Sigmoid colon (tissue), 6 donors: ENCODE measurements at regions not wholly inside any gene's neighbourhood (a gene's known extent, or its start where the extent isn't known, plus 50 kb on each side); places are given as distances from the start of the nearest gene placed in this dataset.

Experiments
- DNase-seq: peaks from one replicate; pipeline ENCODE4 v3.0.0-alpha.2; 2019
- H3K27ac ChIP-seq, 4 donors: fragments of 200-600 bp; sonication (generic); one replicate each; pipeline ENCODE4 v1.5.1; 2016 to 2019; ENCODE audit warnings: mild to moderate bottlenecking in 1 of 4
- H3K27me3 ChIP-seq, 3 donors: fragments of 200-600 bp; sonication (generic); one replicate each; pipeline ENCODE4 v1.5.1; 2019; ENCODE audit warnings: mild to moderate bottlenecking in 1 of 3
- H3K36me3 ChIP-seq, 4 donors: fragments of 200-600 bp; sonication (generic); one replicate each; pipeline ENCODE4 v1.5.1; 2016 to 2019
- H3K4me1 ChIP-seq, 4 donors: fragments of 200-600 bp; sonication (generic); one replicate each; pipeline ENCODE4 v1.5.1; 2017 to 2019
- H3K4me3 ChIP-seq, 4 donors: fragments of 200-600 bp; sonication (generic); one replicate each; pipeline ENCODE4 v1.5.1; 2017 to 2019; ENCODE audit warnings: mild to moderate bottlenecking in 2 of 4, moderate library complexity in 1 of 4
- H3K9me3 ChIP-seq, 4 donors: fragments of 200-600 bp in 3 of 4; sonication (generic) in 3 of 4; one replicate each; pipeline versions ENCODE4 v1.5.1 to v1.6.1; 2013 to 2019
- EP300 ChIP-seq, 4 donors: sonication (generic); formaldehyde crosslinking; IDR thresholded peaks; one replicate each; pipeline ENCODE4 v1.6.1; 2017; ENCODE audit warnings: antibody characterized with exemption in 4 of 4
- POLR2A ChIP-seq, 2 donors: fragments of 450-650 bp; IDR thresholded peaks; one replicate each; pipeline ENCODE4 v1.6.1; 2016; ENCODE audit warnings: antibody characterized with exemption in 2 of 2, mild to moderate bottlenecking in 2 of 2, moderate library complexity in 2 of 2
- POLR2AphosphoS5 ChIP-seq, 4 donors: sonication (generic); formaldehyde crosslinking; IDR thresholded peaks; one replicate each; pipeline ENCODE4 v1.6.1; 2017; ENCODE audit warnings: antibody characterized with exemption in 4 of 4
- WGBS, 2 donors: extraction: QIAGEN DNeasy Blood & Tissue Kit; methylation state at CpG; one replicate each; pipeline ENCODE4 v1.1.7; 2013; 5-methylcytosine and 5-hydroxymethylcytosine counted together
- intact Hi-C: fragments of 100-400 bp; cut with DNase I; formaldehyde crosslinking; loops from one replicate; pipeline ENCODE4 v1.15.1; 2023
- TF ChIP-seq, protein P1 (sequence below), 4 experiments: fragments of 450-650 bp in 3 of 4; fragments of 200-600 bp in 1 of 4; IDR thresholded peaks; one replicate each; pipeline ENCODE4 v1.5.1; 2016 to 2019; ENCODE audit warnings: antibody characterized with exemption in 4 of 4, mild to moderate bottlenecking in 3 of 4, moderate library complexity in 2 of 4
- donor health status: healthy with polysubstance abuse.
- donor health status: healthy.

- H3K27ac ChIP-seq, result no peak overlapping the region
- no peak for DNase-seq
- H3K4me3 ChIP-seq, result no peak overlapping the region
- intact Hi-C loops, result no loop called here
- 63 to 73% methylated on average over 5 of the region's 5 CpGs for WGBS, 2 donors
- no peaks in the 10 kb centered on the region for H3K9me3 ChIP-seq
- no peak for TF ChIP-seq POLR2A (IDR thresholded peaks at IDR 0.05)
- no peaks in the 10 kb centered on the region for H3K27me3 ChIP-seq
- H3K4me1 ChIP-seq, result no peaks in the 10 kb centered on the region
- no peaks in the 10 kb centered on the region for H3K36me3 ChIP-seq
Measured at GRCh38 chr5:138702166-138703077, 50.8 kb upstream of the CTNNA1 start.

DNA sequence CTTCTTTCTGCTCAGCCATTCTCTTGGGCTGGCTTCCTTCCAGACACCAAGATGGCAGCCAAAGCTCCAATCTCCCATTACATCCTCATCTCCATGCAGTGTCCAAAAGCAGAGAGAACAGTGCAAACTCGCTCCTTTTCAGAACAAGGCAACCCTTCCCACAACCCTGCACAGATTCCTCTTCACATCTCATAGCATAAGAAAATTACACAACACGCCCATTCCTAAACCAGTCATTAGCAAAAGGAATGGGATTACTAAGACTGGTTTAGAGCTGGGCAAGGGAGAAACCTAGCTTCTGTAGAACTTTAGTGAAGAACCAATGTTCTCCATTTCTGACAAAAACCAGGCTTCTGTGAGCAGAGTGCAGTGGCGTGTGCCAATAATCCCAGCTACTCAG, 51.5 kb upstream of the CTNNA1 start:
- TF ChIP-seq, protein P1, sequence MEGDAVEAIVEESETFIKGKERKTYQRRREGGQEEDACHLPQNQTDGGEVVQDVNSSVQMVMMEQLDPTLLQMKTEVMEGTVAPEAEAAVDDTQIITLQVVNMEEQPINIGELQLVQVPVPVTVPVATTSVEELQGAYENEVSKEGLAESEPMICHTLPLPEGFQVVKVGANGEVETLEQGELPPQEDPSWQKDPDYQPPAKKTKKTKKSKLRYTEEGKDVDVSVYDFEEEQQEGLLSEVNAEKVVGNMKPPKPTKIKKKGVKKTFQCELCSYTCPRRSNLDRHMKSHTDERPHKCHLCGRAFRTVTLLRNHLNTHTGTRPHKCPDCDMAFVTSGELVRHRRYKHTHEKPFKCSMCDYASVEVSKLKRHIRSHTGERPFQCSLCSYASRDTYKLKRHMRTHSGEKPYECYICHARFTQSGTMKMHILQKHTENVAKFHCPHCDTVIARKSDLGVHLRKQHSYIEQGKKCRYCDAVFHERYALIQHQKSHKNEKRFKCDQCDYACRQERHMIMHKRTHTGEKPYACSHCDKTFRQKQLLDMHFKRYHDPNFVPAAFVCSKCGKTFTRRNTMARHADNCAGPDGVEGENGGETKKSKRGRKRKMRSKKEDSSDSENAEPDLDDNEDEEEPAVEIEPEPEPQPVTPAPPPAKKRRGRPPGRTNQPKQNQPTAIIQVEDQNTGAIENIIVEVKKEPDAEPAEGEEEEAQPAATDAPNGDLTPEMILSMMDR (IDR thresholded peaks at IDR 0.05), result no peak
- TF ChIP-seq EP300 (IDR thresholded peaks at IDR 0.05) (no peak), POLR2AphosphoS5 (IDR thresholded peaks at IDR 0.05) (no peak), POLR2A (IDR thresholded peaks at IDR 0.05) (no peak)
- 92% methylated on average over 3 of the region's 3 CpGs for WGBS, 2 donors
- intact Hi-C loops, result no loop called here

DNA sequence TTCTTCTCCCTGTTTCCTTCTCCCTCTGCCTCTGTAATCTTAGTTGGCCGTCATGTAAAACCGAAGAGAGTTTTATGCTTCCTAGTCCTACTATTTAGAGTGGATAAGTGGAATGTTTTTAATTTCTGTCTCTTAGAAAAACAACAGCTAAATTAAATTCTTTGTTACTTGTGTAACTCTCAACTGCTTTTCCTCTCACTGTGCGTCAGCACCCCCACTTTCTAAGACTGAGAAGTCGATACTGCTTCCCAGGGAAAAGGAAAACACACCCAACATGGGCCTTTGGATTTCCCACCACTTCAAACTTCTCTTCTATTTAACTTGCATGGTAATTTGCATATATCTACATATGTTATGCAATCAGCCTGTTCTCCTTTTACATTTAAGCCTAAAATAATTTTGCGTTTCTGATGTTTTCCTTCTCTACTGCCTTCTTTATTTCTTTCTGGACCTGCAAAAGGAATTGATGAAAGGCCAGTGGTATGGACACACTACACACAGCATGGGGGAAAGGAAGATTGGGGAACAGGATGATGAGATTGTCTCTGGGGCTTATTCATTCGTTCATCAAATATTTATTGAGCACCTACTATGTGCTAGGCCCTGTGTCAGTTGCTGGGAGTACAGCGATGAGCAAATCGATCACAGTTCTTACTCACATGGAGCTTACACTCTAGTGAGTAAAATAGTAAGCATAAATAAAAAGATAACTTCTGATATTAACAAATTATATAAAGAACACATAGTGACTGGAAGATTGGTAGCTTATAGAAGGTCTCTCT, 52.5 kb upstream of the CTNNA1 start:
- Histone ChIP-seq H3K27me3 (no peaks in the 10 kb centered on the region), H3K4me1 (no peaks in the 10 kb centered on the region), H3K4me3 (no peak overlapping the region), H3K9me3 (no peaks in the 10 kb centered on the region), H3K27ac (no peak overlapping the region), H3K36me3 (no peaks in the 10 kb centered on the region)
- intact Hi-C loops, result no loop called here
- 86 to 91% methylated on average over 8 of the region's 8 CpGs for WGBS, 2 donors
- DNase-seq, result no peak
- TF ChIP-seq EP300 (IDR thresholded peaks at IDR 0.05) (no peak), POLR2A (IDR thresholded peaks at IDR 0.05) (no peak), POLR2AphosphoS5 (IDR thresholded peaks at IDR 0.05) (no peak)
- TF ChIP-seq, protein P1 (IDR thresholded peaks at IDR 0.05), result no peak

More for the DNA sequence above, 51.5 kb upstream of the CTNNA1 start:
- H3K27me3 ChIP-seq, result no peaks in the 10 kb centered on the region
- no peaks in the 10 kb centered on the region for H3K4me1 ChIP-seq
- no peak overlapping the region for H3K4me3 ChIP-seq
- DNase-seq, result no peak
- no peaks in the 10 kb centered on the region for H3K36me3 ChIP-seq
- no peaks in the 10 kb centered on the region for H3K9me3 ChIP-seq
- H3K27ac ChIP-seq, result no peak overlapping the region

DNA sequence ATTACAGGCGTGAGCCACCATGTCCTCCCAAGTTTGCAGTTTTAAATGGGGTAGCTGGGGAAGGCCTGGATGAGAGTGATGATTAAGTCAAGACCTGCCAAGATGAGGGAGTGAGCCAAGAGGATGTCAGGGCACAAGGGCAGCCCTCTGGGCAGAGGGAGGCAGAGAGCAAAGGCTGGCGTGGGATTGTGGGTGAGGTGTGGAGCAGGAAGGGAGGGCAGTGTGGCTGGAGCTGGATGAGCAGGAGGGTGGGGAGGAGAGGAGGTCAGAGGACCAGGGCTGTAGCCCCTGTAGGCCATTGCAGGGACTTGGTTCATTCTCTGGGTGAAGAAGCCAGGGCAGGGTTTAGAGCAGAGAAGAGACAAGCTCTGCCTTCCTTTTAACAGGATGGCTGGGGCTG, 53.7 kb upstream of the CTNNA1 start:
- no peak for DNase-seq
- H3K9me3 ChIP-seq, result no peaks in the 10 kb centered on the region
- no peaks in the 10 kb centered on the region for H3K36me3 ChIP-seq
- WGBS, 2 donors, result 91 to 95% methylated on average over 2 of the region's 2 CpGs
- no peaks in the 10 kb centered on the region for H3K4me1 ChIP-seq
- no peak for TF ChIP-seq POLR2A (IDR thresholded peaks at IDR 0.05)
- TF ChIP-seq, protein P1 (IDR thresholded peaks at IDR 0.05), result no peak
- TF ChIP-seq EP300 (IDR thresholded peaks at IDR 0.05), result no peak
- TF ChIP-seq POLR2AphosphoS5 (IDR thresholded peaks at IDR 0.05), result no peak
- intact Hi-C loops, result no loop called here
- H3K4me3 ChIP-seq, result no peak overlapping the region
- no peaks in the 10 kb centered on the region for H3K27me3 ChIP-seq
- no peak overlapping the region for H3K27ac ChIP-seq

DNA sequence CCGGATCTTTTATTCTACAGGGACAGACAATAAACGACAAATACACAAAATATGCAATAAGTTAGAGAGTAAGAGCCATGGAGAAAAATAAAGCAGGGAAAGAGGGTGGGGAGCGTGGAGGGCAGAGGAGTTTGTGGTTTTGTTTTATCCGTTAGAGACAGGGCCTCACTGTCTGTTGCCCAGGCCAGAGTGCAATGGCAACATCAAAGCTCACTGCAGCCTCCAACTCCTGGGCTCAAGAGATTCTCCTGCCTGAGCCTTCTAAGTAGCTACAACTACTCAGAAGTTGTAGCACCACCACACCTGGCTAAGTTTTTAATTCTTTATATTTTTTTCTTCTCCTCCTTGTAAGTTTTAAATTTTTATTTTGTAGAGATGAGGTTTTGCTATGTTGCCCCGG, 54.5 kb upstream of the CTNNA1 start:
- Histone ChIP-seq H3K4me3 (no peak overlapping the region), H3K4me1 (no peaks in the 10 kb centered on the region), H3K36me3 (no peaks in the 10 kb centered on the region), H3K27ac (no peak overlapping the region), H3K27me3 (no peaks in the 10 kb centered on the region), H3K9me3 (no peaks in the 10 kb centered on the region)
- WGBS, 2 donors, result 78 to 83% methylated on average over 5 of the region's 5 CpGs
- DNase-seq, result no peak
- intact Hi-C loops, result no loop called here
- TF ChIP-seq, protein P1 (IDR thresholded peaks at IDR 0.05), result no peak
- no peak for TF ChIP-seq EP300 (IDR thresholded peaks at IDR 0.05)
- TF ChIP-seq POLR2AphosphoS5 (IDR thresholded peaks at IDR 0.05), result no peak
- TF ChIP-seq POLR2A (IDR thresholded peaks at IDR 0.05), result no peak
